ENCODE measurements at regions not wholly inside any gene's neighbourhood (a gene's known extent, or its start where the extent isn't known, plus 50 kb on each side); places are given as distances from the start of the nearest gene placed in this dataset.

GRCh38 chr17:65393514-65393913 lies 167.9 kb downstream of the AXIN2 start:
- DNase-seq (ENCODE audit: low read depth): no peak
- TF ChIP-seq CTCF (conservative IDR thresholded peaks at IDR 0.05; ENCODE audit: low read depth, low read length): no peak
- H3K4me3 ChIP-seq (ENCODE audit: low read depth, low read length): no peak overlapping the region

GRCh38 chr17:65389949-65390348 lies 171.5 kb downstream of the AXIN2 start:
- DNase-seq (ENCODE audit: low read depth): no peak
- no peak for TF ChIP-seq CTCF (conservative IDR thresholded peaks at IDR 0.05; ENCODE audit: low read depth, low read length)
- H3K4me3 ChIP-seq (ENCODE audit: low read depth, low read length): no peak overlapping the region

- DNase-seq (ENCODE audit: low read depth): no peak
- no peak overlapping the region for H3K4me3 ChIP-seq (ENCODE audit: low read depth, low read length)
- no peak for TF ChIP-seq CTCF (conservative IDR thresholded peaks at IDR 0.05; ENCODE audit: low read depth, low read length)
These were observed 172.0 kb downstream of the AXIN2 start for GRCh38 chr17:65389426-65389825.

- TF ChIP-seq CTCF (conservative IDR thresholded peaks at IDR 0.05; ENCODE audit: low read depth, low read length): no peak
- DNase-seq (ENCODE audit: low read depth): no peak
These were observed 172.5 kb downstream of the AXIN2 start for GRCh38 chr17:65388911-65389310.

GRCh38 chr17:65387322-65387721 lies 174.1 kb downstream of the AXIN2 start:
- H3K4me3 ChIP-seq (ENCODE audit: low read depth, low read length): no peak overlapping the region
- no peak for TF ChIP-seq CTCF (conservative IDR thresholded peaks at IDR 0.05; ENCODE audit: low read depth, low read length)
- DNase-seq (ENCODE audit: low read depth): no peak

More at GRCh38 chr17:65388911-65389310, 172.5 kb downstream of the AXIN2 start:
- H3K4me3 ChIP-seq (ENCODE audit: low read depth, low read length): no peak overlapping the region

- no peak for TF ChIP-seq CTCF (conservative IDR thresholded peaks at IDR 0.05; ENCODE audit: low read depth, low read length)
- no peak for DNase-seq (ENCODE audit: low read depth)
- H3K4me3 ChIP-seq (ENCODE audit: low read depth, low read length): no peak overlapping the region
These were observed 175.7 kb downstream of the AXIN2 start for GRCh38 chr17:65385726-65386125.

GRCh38 chr17:65385071-65385470 lies 176.4 kb downstream of the AXIN2 start:
- no peak overlapping the region for H3K4me3 ChIP-seq (ENCODE audit: low read depth, low read length)
- no peak for TF ChIP-seq CTCF (conservative IDR thresholded peaks at IDR 0.05; ENCODE audit: low read depth, low read length)
- no peak for DNase-seq (ENCODE audit: low read depth)

Measured in epithelial cell of proximal tubule (primary cell).